ENCODE measurements at regions not wholly inside any gene's neighbourhood (a gene's known extent, or its start where the extent isn't known, plus 50 kb on each side); places are given as distances from the start of the nearest gene placed in this dataset.

- H3K4me2 ChIP-seq (ENCODE audit: insufficient read depth, low read length) = peak overlapping the region; percentile 54
- H2AFZ ChIP-seq (ENCODE audit: low read depth, low read length) = peak overlapping the region; percentile 85
- 12% methylated on average over 2 of the region's 2 CpGs for WGBS (ENCODE audit: insufficient coverage, low coverage, missing lambda C conversion rate)
- FAIRE-seq (peak; percentile 89), ATAC-seq (peak; percentile 93), DNase-seq (ENCODE audit: extremely low read depth in 1 of 4, low spot score in 3 of 4) (peak; percentile 79 to 95 (median 86))
- H3K27ac ChIP-seq (ENCODE audit: extremely low read depth, low read depth, low read length) = peak overlapping the region; percentile 83
- intact Hi-C loops (cut with micrococcal nuclease) (loop anchor here (2.0 kb wide), 2 partner anchors 43 to 57 kb away; no protein-coding TSS in a partner anchor), in situ Hi-C loops (cut with MboI) (no loop called here)
- BruUV-seq (replicated peaks) = no TSS peak
- H3K9me1 ChIP-seq (ENCODE audit: control insufficient read depth, insufficient read depth, low read length) = no peaks in the 10 kb centered on the region
- no peaks in the 10 kb centered on the region for H3K27me3 ChIP-seq (ENCODE audit: control insufficient read depth in 2 of 2, insufficient read depth in 2 of 2, low read length in 2 of 2)
- no peaks in the 10 kb centered on the region for H3K36me3 ChIP-seq (ENCODE audit: control insufficient read depth, insufficient read depth, low read length)
- ChIA-PET CTCF (ENCODE audit: low intra/inter-chr PET ratio) (no interaction called here), POLR2A (interaction anchor here (0.6 to 3.1 kb wide), 19 partner anchors 8 to 534 kb away, joined by 3 to 21 read pairs (median 4); no protein-coding TSS in a partner anchor)
- H3K4me1 ChIP-seq (replicated peaks in 1 of 2; ENCODE audit: control insufficient read depth in 2 of 2, insufficient read depth in 2 of 2, low read length in 2 of 2) = peaks cover 37 to 47% of the 10 kb centered on the region in 2 experiments
- H3K9ac ChIP-seq (ENCODE audit: insufficient read depth in 1 of 2, low read depth in 2 of 2, low read length in 2 of 2) = peak overlapping the region; percentile 54 to 77; a peak in 3 of 4 replicates
- no peak overlapping the region for H3K4me3 ChIP-seq
- no peaks in the 10 kb centered on the region for H3K9me3 ChIP-seq (replicated peaks; ENCODE audit: control insufficient read depth, insufficient read depth, low read depth, low read length)
- H4K20me1 ChIP-seq (replicated peaks; ENCODE audit: control insufficient read depth, insufficient read depth, low read length) = no peaks in the 10 kb centered on the region
- no peaks in the 10 kb centered on the region for H3K79me2 ChIP-seq (ENCODE audit: control insufficient read depth, insufficient read depth, low read length)
- TF ChIP-seq ZSCAN29 (IDR thresholded peaks at IDR 0.05) (no peak), SAFB2 (IDR thresholded peaks at IDR 0.05; ENCODE audit: borderline replicate concordance, low read depth, low read length, severe bottlenecking) (no peak), CC2D1A (IDR thresholded peaks at IDR 0.05) (peak; percentile 35; the same call in 1 of the 2 replicates), KDM5B (IDR thresholded peaks at IDR 0.05; ENCODE audit: insufficient replicate concordance, low read depth, low read length) (no peak), BMI1 (IDR thresholded peaks at IDR 0.05; ENCODE audit: low read length) (no peak), PML (IDR thresholded peaks at IDR 0.05; ENCODE audit: low read length) (peak; percentile 59), KLF16 (IDR thresholded peaks at IDR 0.05) (peak; percentile 86), ESRRA (IDR thresholded peaks at IDR 0.05; ENCODE audit: borderline replicate concordance, low read depth) (no peak), E2F3 (CRISPR knock-in tag; IDR thresholded peaks at IDR 0.05) (no peak), SMARCA4 (IDR thresholded peaks at IDR 0.05) (peak; percentile 93), MIER1 (IDR thresholded peaks at IDR 0.05; ENCODE audit: low read depth) (0 out of 2 replicates have a peak, but pooled peaks have one; percentile 68), BACH1 (tag; IDR thresholded peaks at IDR 0.05) (peak; percentile 66; the same call in 1 of the 2 replicates), CBX3 (IDR thresholded peaks at IDR 0.05; ENCODE audit: borderline replicate concordance in 1 of 2, low read length in 2 of 2) (no peak), NCOA6 (IDR thresholded peaks at IDR 0.05) (no peak), NUFIP1 (IDR thresholded peaks at IDR 0.05; ENCODE audit: partially characterized antibody) (no peak), KLF13 (tag; IDR thresholded peaks at IDR 0.05; ENCODE audit: borderline replicate concordance, low read depth) (no peak), CTBP1 (IDR thresholded peaks at IDR 0.05; ENCODE audit: borderline replicate concordance) (peak; percentile 90; the same call in 1 of the 2 replicates), ZSCAN32 (CRISPR knock-in tag; IDR thresholded peaks at IDR 0.05) (no peak), ZNF316 (IDR thresholded peaks at IDR 0.05) (no peak), SREBF1 (IDR thresholded peaks at IDR 0.05; ENCODE audit: borderline replicate concordance, low read depth, low read length) (no peak), ZNF639 (CRISPR knock-in tag; conservative IDR thresholded peaks at IDR 0.05 in 1 of 2, IDR thresholded peaks at IDR 0.05 in 1 of 2) (peak in 1 of 2 experiments; percentile 70; a peak in 2 of 4 replicates), DLX4 (CRISPR knock-in tag; IDR thresholded peaks at IDR 0.05) (no peak), FOXP1 (CRISPR knock-in tag; IDR thresholded peaks at IDR 0.05) (no peak)
Observed at GRCh38 chr1:182257369-182258063, 134.1 kb downstream of the GLUL start.

Measured in K562 (cell line).